H9 (cell line): ENCODE measurements at regions not wholly inside any gene's neighbourhood (a gene's known extent, or its start where the extent isn't known, plus 50 kb on each side); places are given as distances from the start of the nearest gene placed in this dataset.

Source experiments
- DNase-seq: peaks from one replicate; pipeline ENCODE4 v3.0.0-alpha.2; 2017
- H2AFZ ChIP-seq: one replicate; pipeline ENCODE4 v1.6.1; 2013; ENCODE audit warnings: mild to moderate bottlenecking, low read length, control low read depth, moderate library complexity
- H2AK5ac ChIP-seq: 2 replicates; pipeline ENCODE4 v1.6.1; 2013; ENCODE audit warnings: low read length, control low read depth, mixed read lengths; ENCODE audit not compliant: insufficient read length
- H2BK120ac ChIP-seq: one replicate; pipeline ENCODE4 v1.6.1; 2013; ENCODE audit warnings: low read depth, mild to moderate bottlenecking, low read length, control low read depth, inconsistent platforms; ENCODE audit not compliant: poor library complexity, severe bottlenecking
- H2BK12ac ChIP-seq: 2 replicates; pipeline ENCODE4 v1.6.1; 2013; ENCODE audit warnings: low read length, control low read depth, mixed read lengths, low read depth; ENCODE audit not compliant: insufficient read length
- H2BK15ac ChIP-seq: 2 replicates; pipeline ENCODE4 v1.6.1; 2013; ENCODE audit warnings: low read depth, low read length, control low read depth
- H2BK20ac ChIP-seq: one replicate; pipeline ENCODE4 v1.6.1; 2013; ENCODE audit warnings: low read depth, mild to moderate bottlenecking, low read length, control low read depth, inconsistent platforms; ENCODE audit not compliant: poor library complexity, severe bottlenecking
- H2BK5ac ChIP-seq: 2 replicates; pipeline ENCODE4 v1.6.1; 2013; ENCODE audit warnings: low read length, control low read depth, mixed read lengths; ENCODE audit not compliant: insufficient read length
- H3K14ac ChIP-seq: 2 replicates; pipeline ENCODE4 v1.6.1; 2013; ENCODE audit warnings: low read length, control low read depth; ENCODE audit not compliant: insufficient read depth
- H3K18ac ChIP-seq: 2 replicates; pipeline ENCODE4 v1.6.1; 2013; ENCODE audit warnings: low read depth, mild to moderate bottlenecking, mixed read lengths, low read length, control low read depth; ENCODE audit not compliant: insufficient read length
- H3K23ac ChIP-seq: 2 replicates; pipeline ENCODE4 v1.6.1; 2013; ENCODE audit warnings: low read length, control low read depth, mixed read lengths, low read depth; ENCODE audit not compliant: insufficient read length
- H3K23me2 ChIP-seq: 2 replicates; pipeline ENCODE4 v1.6.1; 2013; ENCODE audit warnings: low read depth, mild to moderate bottlenecking, mixed read lengths, low read length, control low read depth; ENCODE audit not compliant: insufficient read length, poor library complexity, severe bottlenecking
- H3K27ac ChIP-seq: 2 replicates; pipeline ENCODE4 v1.5.1; 2013; ENCODE audit warnings: low read length, control low read depth, mixed read lengths, low read depth; ENCODE audit not compliant: insufficient read length
- H3K27me3 ChIP-seq: 2 replicates; pipeline ENCODE4 v1.6.1; 2013; ENCODE audit warnings: low read length, control low read depth, inconsistent platforms; ENCODE audit not compliant: insufficient read depth
- H3K4ac ChIP-seq: 2 replicates; pipeline ENCODE4 v1.6.1; 2013; ENCODE audit warnings: low read depth, mild to moderate bottlenecking, control low read depth, inconsistent platforms, low read length, moderate library complexity
- H3K4me1 ChIP-seq: 2 replicates; pipeline ENCODE4 v1.6.1; 2013; ENCODE audit warnings: low read length, control low read depth, inconsistent platforms; ENCODE audit not compliant: insufficient read depth
- H3K4me2 ChIP-seq: 2 replicates; pipeline ENCODE4 v1.6.1; 2013; ENCODE audit warnings: low read length, control low read depth, mixed read lengths; ENCODE audit not compliant: insufficient read length, insufficient read depth
- H3K56ac ChIP-seq: 2 replicates; pipeline ENCODE4 v1.6.1; 2013; ENCODE audit warnings: low read depth, mild to moderate bottlenecking, mixed read lengths, low read length, control low read depth; ENCODE audit not compliant: insufficient read length
- H3K79me1 ChIP-seq: 2 replicates; pipeline ENCODE4 v1.6.1; 2013; ENCODE audit warnings: low read depth, mild to moderate bottlenecking, moderate library complexity, low read length, control low read depth, inconsistent platforms; ENCODE audit not compliant: insufficient read depth, poor library complexity, severe bottlenecking
- H3K79me2 ChIP-seq: 2 replicates; pipeline ENCODE4 v1.6.1; 2013; ENCODE audit warnings: low read length, control low read depth, inconsistent platforms; ENCODE audit not compliant: insufficient read depth
- H3K9ac ChIP-seq: 2 replicates; pipeline ENCODE4 v1.6.1; 2013; ENCODE audit warnings: low read length, control low read depth, mixed read lengths; ENCODE audit not compliant: insufficient read length; ENCODE audit errors: extremely low read depth
- H3K9me3 ChIP-seq: one replicate; pipeline ENCODE4 v1.6.1; 2013; ENCODE audit warnings: low read depth, low read length, inconsistent platforms; ENCODE audit not compliant: control insufficient read depth
- H3T11ph ChIP-seq: one replicate; pipeline ENCODE4 v1.6.1; 2013; ENCODE audit warnings: mild to moderate bottlenecking, low read length, control low read depth, inconsistent platforms
- H4K20me1 ChIP-seq: one replicate; pipeline ENCODE4 v1.6.1; 2013; ENCODE audit not compliant: control insufficient read depth, insufficient read length, insufficient read depth
- H4K5ac ChIP-seq: 2 replicates; pipeline ENCODE4 v1.6.1; 2013; ENCODE audit warnings: low read depth, mild to moderate bottlenecking, mixed read lengths, low read length, control low read depth; ENCODE audit not compliant: insufficient read length
- H4K8ac ChIP-seq: replicated peaks from 2 replicates; pipeline ENCODE4 v1.6.1; 2013; ENCODE audit warnings: low read length, control low read depth, mixed read lengths, low read depth; ENCODE audit not compliant: insufficient read length
- H4K91ac ChIP-seq: 2 replicates; pipeline ENCODE4 v1.6.1; 2013; ENCODE audit warnings: low read depth, mild to moderate bottlenecking, moderate library complexity, mixed read lengths, low read length, control low read depth; ENCODE audit not compliant: insufficient read length
- H3K27ac Mint-ChIP-seq, 3 experiments: 2 replicates in 2 of 3; 3 replicates in 1 of 3; pipeline ENCODE4 v1.8.0; 2020 to 2021; ENCODE audit warnings: mixed read lengths in 3 of 3, mild to moderate bottlenecking in 1 of 3, moderate library complexity in 1 of 3
- H3K27me3 Mint-ChIP-seq: 2 replicates; pipeline ENCODE4 v1.8.0; 2021; ENCODE audit warnings: low read depth, mild to moderate bottlenecking, moderate library complexity, mixed read lengths
- H3K36me3 Mint-ChIP-seq, 3 experiments: 2 replicates in 2 of 3; 3 replicates in 1 of 3; pipeline ENCODE4 v1.8.0; 2020 to 2021; ENCODE audit warnings: low read depth in 3 of 3, mixed read lengths in 3 of 3; ENCODE audit not compliant: insufficient read depth in 1 of 3
- H3K4me1 Mint-ChIP-seq, 2 experiments: 2 replicates each; pipeline ENCODE4 v1.8.0; 2020; ENCODE audit warnings: mixed read lengths in 2 of 2
- H3K4me3 Mint-ChIP-seq, 2 experiments: 2 replicates in 1 of 2; 3 replicates in 1 of 2; pipeline ENCODE4 v1.8.0; 2020 to 2021; ENCODE audit warnings: mild to moderate bottlenecking in 2 of 2, mixed read lengths in 2 of 2, moderate library complexity in 1 of 2
- H3K9me3 Mint-ChIP-seq, 2 experiments: 2 replicates in 1 of 2; 3 replicates in 1 of 2; pipeline ENCODE4 v1.8.0; 2020; ENCODE audit warnings: mild to moderate bottlenecking in 2 of 2, mixed read lengths in 2 of 2, moderate library complexity in 1 of 2
- CTCF ChIP-seq: fragments of 200-600 bp; sonication (generic); conservative IDR thresholded peaks from 3 replicates; pipeline ENCODE4 v1.8.0; 2021; ENCODE audit warnings: antibody characterized with exemption, mild to moderate bottlenecking
- WGBS: extraction: QIAGEN DNeasy Blood & Tissue Kit; methylation state at CpG from one replicate; pipeline ENCODE4 v1.1.7; 2013; ENCODE audit warnings: missing lambda C conversion rate, low lambda C conversion rate, mixed read lengths; ENCODE audit not compliant: insufficient read length; ENCODE audit errors: extremely low coverage; 5-methylcytosine and 5-hydroxymethylcytosine counted together

- Mint-ChIP-seq H3K27ac (no peak overlapping the region), H3K4me1 (peaks cover 16 to 20% of the 10 kb centered on the region in 2 experiments), H3K4me3 (no peak overlapping the region), H3K27me3 (no peaks in the 10 kb centered on the region), H3K36me3 (peaks cover 2 to 26% (median 8%) of the 10 kb centered on the region in 3 experiments; a peak in 6 of 7 replicates), H3K9me3 (peaks cover 10 to 20% of the 10 kb centered on the region in 2 experiments; a peak in 4 of 5 replicates)
- H3K79me1 ChIP-seq = no peaks in the 10 kb centered on the region
- H2BK20ac ChIP-seq = no peak overlapping the region
- no peak overlapping the region for H2BK120ac ChIP-seq
- H4K5ac ChIP-seq = no peak overlapping the region
- no peak overlapping the region for H2BK5ac ChIP-seq
- WGBS = no CpG with 5 or more reads among the region's 5 CpGs
- H2BK12ac ChIP-seq = no peak overlapping the region
- DNase-seq = no peak
- no peaks in the 10 kb centered on the region for H4K20me1 ChIP-seq
- H4K91ac ChIP-seq = no peak overlapping the region
- no peak overlapping the region for H2AK5ac ChIP-seq
- no peak overlapping the region for H2BK15ac ChIP-seq
- no peak overlapping the region for H3K23ac ChIP-seq
- no peak overlapping the region for H3K14ac ChIP-seq
- H3K56ac ChIP-seq = no peak overlapping the region
- TF ChIP-seq CTCF = no peak
- H3K4me1 ChIP-seq = no peaks in the 10 kb centered on the region
- H3K18ac ChIP-seq = no peak overlapping the region
- H3K9me3 ChIP-seq = no peaks in the 10 kb centered on the region
- H3K9ac ChIP-seq = no peak overlapping the region
- H3K23me2 ChIP-seq = no peaks in the 10 kb centered on the region
- H3K4ac ChIP-seq = no peak overlapping the region
- H3T11ph ChIP-seq = no peak overlapping the region
- no peak overlapping the region for H2AFZ ChIP-seq
- no peak overlapping the region for H3K4me2 ChIP-seq
- no peaks in the 10 kb centered on the region for H3K79me2 ChIP-seq
- H3K27me3 ChIP-seq = no peaks in the 10 kb centered on the region
- no peak overlapping the region for H4K8ac ChIP-seq
- no peak overlapping the region for H3K27ac ChIP-seq
These were observed 179.3 kb upstream of the TECRL start for GRCh38 chr4:64588507-64588906.
